GM12878 (cell line): ENCODE measurements at regions not wholly inside any gene's neighbourhood (a gene's known extent, or its start where the extent isn't known, plus 50 kb on each side); places are given as distances from the start of the nearest gene placed in this dataset.

Experiments used
- ATAC-seq: fragments of 200-7000 bp; cut with Tn5 transposase; 3 replicates; pipeline ENCODE4 v1.9.1; 2020; ENCODE audit warnings: mild to moderate bottlenecking, moderate library complexity
- BruUV-seq: library from RNA; stranded (reverse); fragments of 400-500 nt; replicated peaks from 2 replicates; lab custom pipeline; 2021; lab: Mats Ljungman, UMichigan
- CTCF ChIA-PET: fragments of 300-600 bp; sonication (Branson Sonifier 250); formaldehyde crosslinking; extraction: SDS; loops from one replicate; lab custom pipeline; 2021; ENCODE audit warnings: inconsistent platforms; lab: Yijun Ruan, JAX
- POLR2A ChIA-PET: fragments of 350-600 bp; formaldehyde crosslinking; extraction: SDS; loops from one replicate; lab custom pipeline; 2021; ENCODE audit warnings: inconsistent platforms; lab: Charles Lee
- RAD21 ChIA-PET: fragments of 300-600 bp; sonication (Branson Sonifier 250); formaldehyde crosslinking; loops from one replicate; lab custom pipeline; 2023; ENCODE audit warnings: antibody characterized with exemption; ENCODE audit not compliant: unreplicated experiment; lab: Charles Lee
- SMC1A ChIA-PET: fragments of 300-600 bp; sonication (Branson Sonifier 250); formaldehyde crosslinking; loops from one replicate; lab custom pipeline; 2023; ENCODE audit not compliant: unreplicated experiment, uncharacterized antibody; lab: Charles Lee
- DNase-seq: peaks from one replicate; pipeline ENCODE4 v3.0.0-alpha.2; 2011; ENCODE audit warnings: low read depth, low spot score
- FAIRE-seq: peaks from 3 replicates; lab custom pipeline; 2011; peaks lifted over from hg19 to GRCh38; lab: Jason Lieb, UNC
- H2AFZ ChIP-seq: 2 replicates; pipeline ENCODE4 v1.6.0; 2011; ENCODE audit warnings: low read depth, low read length, control low read depth; ENCODE audit not compliant: control insufficient read depth
- H3K27ac ChIP-seq: 2 replicates; pipeline ENCODE4 v1.5.1; 2011; ENCODE audit warnings: control low read depth; ENCODE audit not compliant: control insufficient read depth, insufficient read depth
- H3K27me3 ChIP-seq, 2 experiments: replicated peaks in 1 of 2; 2 replicates each; pipeline versions ENCODE4 v1.6.0 to v1.6.1; 2011; ENCODE audit warnings: low read length in 1 of 2; ENCODE audit not compliant: control insufficient read depth in 2 of 2, insufficient read depth in 2 of 2
- H3K36me3 ChIP-seq, 2 experiments: 2 replicates each; pipeline ENCODE4 v1.5.1; 2011; ENCODE audit warnings: low read length in 1 of 2; ENCODE audit not compliant: control insufficient read depth in 2 of 2, insufficient read depth in 2 of 2
- H3K4me1 ChIP-seq: 2 replicates; pipeline ENCODE4 v1.6.1; 2011; ENCODE audit warnings: mild to moderate bottlenecking, low read length, moderate library complexity, mixed read lengths; ENCODE audit not compliant: control insufficient read depth, insufficient read depth
- H3K4me2 ChIP-seq: 2 replicates; pipeline ENCODE4 v1.6.0; 2011; ENCODE audit warnings: control low read depth; ENCODE audit not compliant: control insufficient read depth, insufficient read depth
- H3K4me3 ChIP-seq: fragments of 200-600 bp; sonication (generic); 2 replicates; pipeline ENCODE4 v1.5.1; 2016
- H3K79me2 ChIP-seq: 2 replicates; pipeline ENCODE4 v1.6.0; 2011; ENCODE audit warnings: low read length; ENCODE audit not compliant: control insufficient read depth, insufficient read depth
- H3K9ac ChIP-seq: 2 replicates; pipeline ENCODE4 v1.8.0; 2011; ENCODE audit warnings: low read length, control low read depth, mixed read lengths; ENCODE audit not compliant: control insufficient read depth, insufficient read depth
- H3K9me3 ChIP-seq: replicated peaks from 3 replicates; pipeline ENCODE4 v1.5.1; 2011; ENCODE audit warnings: mild to moderate bottlenecking, low read length; ENCODE audit not compliant: control insufficient read depth, insufficient read depth
- H4K20me1 ChIP-seq: 2 replicates; pipeline ENCODE4 v1.6.0; 2011; ENCODE audit not compliant: control insufficient read depth, insufficient read depth
- ATF7 ChIP-seq: fragments of 450-650 bp; IDR thresholded peaks from 2 replicates; pipeline ENCODE4 v1.6.1; 2016; ENCODE audit warnings: low read depth, mild to moderate bottlenecking
- MAX ChIP-seq: IDR thresholded peaks from 2 replicates; pipeline ENCODE4 v1.6.1; 2012; ENCODE audit warnings: low read depth, low read length, improper control_type of control experiment
- NR2C2 ChIP-seq: IDR thresholded peaks from 2 replicates; pipeline ENCODE4 v1.6.1; 2011; ENCODE audit warnings: borderline replicate concordance, low read depth; ENCODE audit not compliant: control insufficient read depth, insufficient read length
- NRF1 ChIP-seq: conservative IDR thresholded peaks from 2 replicates; pipeline ENCODE4 v1.6.1; 2011; ENCODE audit warnings: mild to moderate bottlenecking, low read depth, low read length, improper control_type of control experiment
- RUNX3 ChIP-seq: IDR thresholded peaks from 2 replicates; pipeline ENCODE4 v1.6.1; 2012; ENCODE audit warnings: low read length, inconsistent platforms
- SPI1 ChIP-seq: IDR thresholded peaks from 2 replicates; pipeline ENCODE4 v1.6.1; 2011; ENCODE audit warnings: low read depth, mild to moderate bottlenecking, low read length, moderate library complexity, borderline replicate concordance; ENCODE audit not compliant: insufficient read depth
- TCF7 ChIP-seq: IDR thresholded peaks from 2 replicates; pipeline ENCODE4 v1.6.1; 2014; ENCODE audit warnings: antibody characterized with exemption, borderline replicate concordance
- YBX1 ChIP-seq: fragments of 450-650 bp; IDR thresholded peaks from 2 replicates; pipeline ENCODE4 v1.6.1; 2016; ENCODE audit warnings: antibody characterized with exemption
- ZBTB4 ChIP-seq: fragments of 450-650 bp; formaldehyde crosslinking; IDR thresholded peaks from 2 replicates; pipeline ENCODE4 v1.4.0; 2022; ENCODE audit warnings: mild to moderate bottlenecking, moderate library complexity
- ZZZ3 ChIP-seq: IDR thresholded peaks from 2 replicates; pipeline ENCODE4 v1.6.1; 2011; ENCODE audit warnings: low read depth; ENCODE audit not compliant: control insufficient read depth, insufficient read length
- WGBS: methylation state at CpG from one replicate; pipeline ENCODE4 v1.1.6; 2016; ENCODE audit warnings: low lambda C conversion rate; ENCODE audit not compliant: insufficient replicate concordance, insufficient coverage; ENCODE audit errors: missing lambda C conversion rate; 5-methylcytosine and 5-hydroxymethylcytosine counted together
- in situ Hi-C: fragments of 300-500 bp; cut with MboI; formaldehyde crosslinking; loops from 9 replicates; pipeline ENCODE4 v1.14.3; 2018; ENCODE audit warnings: mixed read lengths
- intact Hi-C: fragments of 100-400 bp; cut with micrococcal nuclease; formaldehyde crosslinking; loops from one replicate; pipeline ENCODE4 v1.14.2; 2022; ENCODE audit not compliant: unreplicated experiment

GRCh38 chr2:138403431-138403927 lies 98.1 kb upstream of the SPOPL start:
- Histone ChIP-seq H3K4me1 (no peaks in the 10 kb centered on the region), H3K9me3 (no peaks in the 10 kb centered on the region), H3K27ac (no peak overlapping the region), H2AFZ (no peak overlapping the region), H3K36me3 (no peaks in the 10 kb centered on the region), H3K4me3 (no peak overlapping the region), H3K27me3 (no peaks in the 10 kb centered on the region), H3K9ac (no peak overlapping the region), H3K79me2 (no peaks in the 10 kb centered on the region), H4K20me1 (no peaks in the 10 kb centered on the region), H3K4me2 (no peak overlapping the region)
- in situ Hi-C loops (no loop called here), intact Hi-C loops (no loop called here)
- ChIA-PET POLR2A (no interaction called here), CTCF (no interaction called here), RAD21 (no interaction called here), SMC1A (interaction anchor here (0.8 kb wide), 1 partner anchor 15 kb away, joined by 3 read pairs; no protein-coding TSS in a partner anchor)
- ATAC-seq (no peak), FAIRE-seq (no peak), DNase-seq (no peak)
- 81% methylated on average over 5 of the region's 5 CpGs for WGBS
- no peak for TF ChIP-seq TCF7
- no peak for TF ChIP-seq SPI1
- TF ChIP-seq ZZZ3: no peak
- no peak for TF ChIP-seq YBX1
- TF ChIP-seq NRF1: no peak
- no peak for TF ChIP-seq NR2C2
- no peak for TF ChIP-seq ATF7
- no peak for TF ChIP-seq MAX
- TF ChIP-seq RUNX3: no peak
- TF ChIP-seq ZBTB4 (CRISPR knock-in tag): no peak
- no TSS peak for BruUV-seq
